ENCODE measurements at regions not wholly inside any gene's neighbourhood (a gene's known extent, or its start where the extent isn't known, plus 50 kb on each side); places are given as distances from the start of the nearest gene placed in this dataset.

- no peak overlapping the region for H3K27ac Mint-ChIP-seq
- H3K9me3 Mint-ChIP-seq = no peaks in the 10 kb centered on the region
- no peaks in the 10 kb centered on the region for H3K36me3 Mint-ChIP-seq (ENCODE audit: low read depth)
- no peak overlapping the region for H3K4me3 Mint-ChIP-seq (ENCODE audit: low read depth)
- intact Hi-C loops (cut with micrococcal nuclease) = no loop called here
- no peaks in the 10 kb centered on the region for H3K4me1 Mint-ChIP-seq (ENCODE audit: low read depth)
- DNase-seq (ENCODE audit: low spot score) = no peak
- no peaks in the 10 kb centered on the region for H3K27me3 Mint-ChIP-seq (ENCODE audit: low read depth)
These were observed 110.5 kb upstream of the KLF4 start for GRCh38 chr9:107600060-107600573.

DNA sequence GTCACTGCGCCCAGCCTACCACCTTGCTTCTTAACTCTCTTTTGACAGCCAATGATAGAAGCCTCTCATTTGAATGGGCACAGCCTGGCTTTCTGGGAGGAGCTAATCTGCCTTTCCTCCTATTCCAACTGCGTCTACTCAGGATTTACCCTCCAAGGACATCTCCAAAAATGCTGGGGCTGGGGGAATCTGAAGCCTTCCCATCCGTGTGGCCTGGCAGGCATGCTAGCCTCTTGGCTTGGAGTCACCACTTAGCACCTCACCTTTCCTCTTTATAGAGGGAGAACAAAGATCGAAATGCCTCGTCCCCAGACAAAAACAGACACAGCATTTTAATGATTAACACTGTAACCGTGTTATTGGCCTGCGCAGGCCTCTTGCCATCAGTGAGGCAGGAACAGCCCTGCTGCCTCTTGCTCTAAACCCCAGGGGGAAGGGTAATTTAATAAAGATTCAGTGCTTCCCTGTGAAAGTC, 108.2 kb upstream of the KLF4 start:
- Mint-ChIP-seq H3K9me3 (no peaks in the 10 kb centered on the region), H3K4me3 (ENCODE audit: low read depth) (no peak overlapping the region), H3K27me3 (ENCODE audit: low read depth) (no peaks in the 10 kb centered on the region), H3K4me1 (ENCODE audit: low read depth) (no peaks in the 10 kb centered on the region), H3K27ac (no peak overlapping the region), H3K36me3 (ENCODE audit: low read depth) (no peaks in the 10 kb centered on the region)
- DNase-seq (ENCODE audit: low spot score) = no peak
- intact Hi-C loops (cut with micrococcal nuclease) = no loop called here

DNA sequence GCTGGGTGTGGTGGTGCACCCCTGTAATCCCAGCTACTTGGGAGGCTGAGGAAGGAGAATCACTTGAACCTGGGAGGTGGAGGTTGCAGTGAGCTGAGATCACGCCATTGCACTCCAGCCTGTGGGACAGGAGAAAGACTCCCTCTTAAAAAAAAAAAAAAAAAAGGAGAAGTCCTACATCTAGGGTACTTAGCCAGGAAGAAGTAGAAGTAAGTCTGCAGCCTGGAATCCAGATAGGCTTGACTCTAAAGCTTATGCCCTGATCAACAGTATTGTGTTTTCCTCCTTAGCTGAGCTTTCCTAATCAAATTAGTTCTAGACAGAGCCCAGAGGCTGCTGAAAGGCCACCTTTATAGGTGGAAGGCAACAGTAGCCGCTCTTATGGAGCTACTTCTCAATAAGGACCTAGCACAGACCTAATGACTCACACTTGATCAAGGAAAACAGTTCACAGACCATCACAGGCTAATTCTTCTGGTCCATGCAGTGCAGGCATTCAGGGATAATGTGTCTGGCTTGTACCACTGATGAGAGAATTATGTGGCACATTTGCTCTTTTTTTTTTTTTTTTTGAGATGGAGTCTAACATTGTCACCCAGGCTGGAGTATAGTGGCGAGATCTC, 105.5 kb upstream of the KLF4 start:
- DNase-seq (ENCODE audit: low spot score) = no peak
- Mint-ChIP-seq H3K27ac (no peak overlapping the region), H3K4me3 (ENCODE audit: low read depth) (no peak overlapping the region), H3K36me3 (ENCODE audit: low read depth) (no peaks in the 10 kb centered on the region), H3K27me3 (ENCODE audit: low read depth) (no peaks in the 10 kb centered on the region), H3K4me1 (ENCODE audit: low read depth) (no peaks in the 10 kb centered on the region), H3K9me3 (no peaks in the 10 kb centered on the region)
- intact Hi-C loops (cut with micrococcal nuclease) = no loop called here

- no peaks in the 10 kb centered on the region for H3K4me1 Mint-ChIP-seq (ENCODE audit: low read depth)
These were observed 103.8 kb upstream of the KLF4 start for GRCh38 chr9:107593224-107593870.

DNA sequence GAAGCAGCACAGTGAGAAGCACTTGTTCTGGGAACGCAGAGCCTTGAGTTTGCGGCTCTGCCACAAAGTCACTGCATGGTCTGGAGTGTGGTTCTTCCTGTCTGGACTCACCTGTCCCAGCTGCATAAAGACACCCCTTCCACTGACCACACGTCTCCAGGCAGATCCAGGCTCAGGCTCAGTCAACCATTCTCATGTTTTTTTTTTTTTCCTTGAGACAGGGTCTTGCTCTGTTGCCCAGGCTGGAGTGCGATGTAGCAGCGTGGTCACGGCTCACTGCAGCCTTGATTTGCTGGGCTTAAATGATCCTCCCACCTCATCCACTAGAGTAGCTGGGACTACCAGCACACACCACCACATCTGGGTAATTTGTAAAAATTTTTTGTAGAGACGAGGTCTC, 102.9 kb upstream of the KLF4 start:
- Mint-ChIP-seq H3K36me3 (ENCODE audit: low read depth) (no peaks in the 10 kb centered on the region), H3K27me3 (ENCODE audit: low read depth) (no peaks in the 10 kb centered on the region), H3K4me1 (ENCODE audit: low read depth) (no peaks in the 10 kb centered on the region), H3K9me3 (no peaks in the 10 kb centered on the region), H3K27ac (no peak overlapping the region), H3K4me3 (ENCODE audit: low read depth) (no peak overlapping the region)
- DNase-seq (ENCODE audit: low spot score) = no peak
- intact Hi-C loops (cut with micrococcal nuclease) = no loop called here

More at GRCh38 chr9:107593224-107593870, 103.8 kb upstream of the KLF4 start:
- no peaks in the 10 kb centered on the region for H3K9me3 Mint-ChIP-seq
- H3K27me3 Mint-ChIP-seq (ENCODE audit: low read depth) = no peaks in the 10 kb centered on the region
- no peaks in the 10 kb centered on the region for H3K36me3 Mint-ChIP-seq (ENCODE audit: low read depth)
- no peak overlapping the region for H3K4me3 Mint-ChIP-seq (ENCODE audit: low read depth)
- no peak overlapping the region for H3K27ac Mint-ChIP-seq
- intact Hi-C loops (cut with micrococcal nuclease) = no loop called here
- DNase-seq (ENCODE audit: low spot score) = no peak

GRCh38 chr9:107591781-107592180, 102.2 kb upstream of the KLF4 start:
- no peaks in the 10 kb centered on the region for H3K36me3 Mint-ChIP-seq (ENCODE audit: low read depth)
- H3K27ac Mint-ChIP-seq = no peak overlapping the region
- DNase-seq (ENCODE audit: low spot score) = no peak
- no peaks in the 10 kb centered on the region for H3K4me1 Mint-ChIP-seq (ENCODE audit: low read depth)
- intact Hi-C loops (cut with micrococcal nuclease) = no loop called here
- H3K9me3 Mint-ChIP-seq = no peaks in the 10 kb centered on the region
- H3K27me3 Mint-ChIP-seq (ENCODE audit: low read depth) = no peaks in the 10 kb centered on the region
- H3K4me3 Mint-ChIP-seq (ENCODE audit: low read depth) = no peak overlapping the region

DNA sequence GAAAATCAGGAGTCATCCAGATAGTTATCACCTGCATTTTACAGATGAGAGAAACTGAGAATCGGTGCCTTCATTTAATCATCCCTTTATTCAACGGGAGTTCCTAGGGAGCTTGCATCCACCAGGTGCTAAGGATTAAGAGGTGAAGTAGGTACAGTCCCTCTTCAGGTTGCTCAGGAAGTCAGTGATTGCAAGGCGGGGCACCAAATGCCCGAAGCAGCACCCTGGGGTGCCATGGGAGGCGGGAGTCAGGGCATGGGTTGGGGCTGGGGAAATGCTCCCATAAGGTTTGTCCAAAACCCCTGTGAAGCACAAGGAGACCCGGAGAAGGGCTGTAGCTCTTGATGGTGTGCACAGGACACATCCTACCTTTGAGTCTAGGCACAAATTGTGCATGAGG, 98.8 kb upstream of the KLF4 start:
- no peaks in the 10 kb centered on the region for H3K9me3 Mint-ChIP-seq
- no peaks in the 10 kb centered on the region for H3K36me3 Mint-ChIP-seq (ENCODE audit: low read depth)
- no peaks in the 10 kb centered on the region for H3K4me1 Mint-ChIP-seq (ENCODE audit: low read depth)
- H3K4me3 Mint-ChIP-seq (ENCODE audit: low read depth) = no peak overlapping the region
- intact Hi-C loops (cut with micrococcal nuclease) = no loop called here
- no peak for DNase-seq (ENCODE audit: low spot score)
- H3K27me3 Mint-ChIP-seq (ENCODE audit: low read depth) = peaks cover 2% of the 10 kb centered on the region
- H3K27ac Mint-ChIP-seq = no peak overlapping the region

DNA sequence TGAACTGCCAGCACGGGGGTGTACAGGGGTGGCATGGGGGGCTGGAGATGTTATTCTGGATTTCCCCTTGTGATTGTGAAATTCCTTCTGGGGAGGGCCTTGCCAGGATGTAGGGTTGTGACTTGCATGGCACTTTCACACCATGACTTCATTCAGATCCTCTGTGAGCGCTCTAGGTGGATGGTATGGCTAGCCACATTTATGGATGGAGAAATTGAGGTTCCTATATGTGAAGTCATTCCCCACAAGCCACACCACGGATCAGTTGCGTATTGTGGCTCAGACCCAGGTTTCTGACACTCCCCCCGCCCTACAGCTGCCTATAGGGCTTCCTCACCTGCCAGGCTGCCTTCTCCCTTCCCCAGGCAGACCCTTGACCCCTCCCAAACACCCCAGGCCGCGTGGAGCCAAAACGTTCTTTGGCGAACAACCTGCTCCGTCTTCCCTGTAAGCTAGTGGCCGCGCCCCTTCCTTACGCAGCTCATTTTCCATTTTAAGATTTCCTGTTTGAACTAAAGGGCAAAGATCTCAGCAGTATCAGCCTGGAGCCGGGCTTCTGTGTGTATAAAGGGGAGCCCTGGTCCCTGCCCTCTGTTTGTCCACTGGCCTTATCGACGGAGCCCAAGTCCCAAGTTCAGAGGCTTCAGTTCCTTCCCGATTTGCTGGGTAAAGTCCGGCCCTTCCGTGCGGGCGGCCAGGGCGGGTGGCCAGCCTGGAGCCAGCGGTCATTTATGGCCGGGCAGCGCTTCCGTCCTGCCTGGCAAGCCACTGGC, 97.8 kb upstream of the KLF4 start:
- Mint-ChIP-seq H3K4me3 (ENCODE audit: low read depth) (no peak overlapping the region), H3K9me3 (no peaks in the 10 kb centered on the region), H3K27me3 (ENCODE audit: low read depth) (peaks cover 2% of the 10 kb centered on the region), H3K27ac (no peak overlapping the region), H3K4me1 (ENCODE audit: low read depth) (no peaks in the 10 kb centered on the region), H3K36me3 (ENCODE audit: low read depth) (no peaks in the 10 kb centered on the region)
- DNase-seq (ENCODE audit: low spot score) = no peak
- intact Hi-C loops (cut with micrococcal nuclease) = no loop called here

DNA sequence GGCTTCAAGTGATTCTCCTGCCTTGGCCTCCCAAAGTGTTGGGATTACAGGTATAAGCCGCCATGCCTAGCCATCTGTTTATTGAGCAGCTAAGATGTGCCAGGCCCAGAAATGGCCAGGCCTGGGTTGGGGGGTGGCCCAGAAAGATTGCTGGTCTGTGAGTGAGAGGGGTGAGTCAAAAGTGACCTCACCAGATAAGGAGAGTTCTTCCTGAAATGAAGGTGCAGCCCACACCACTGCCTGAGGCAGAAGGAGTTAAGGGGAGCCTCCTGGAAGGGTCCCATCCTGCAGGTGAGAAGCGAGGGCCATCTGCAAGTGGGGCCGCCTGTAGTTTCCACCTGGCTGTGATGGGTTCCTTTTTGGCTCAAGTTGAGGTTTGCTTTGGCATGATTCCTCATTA, 96.9 kb upstream of the KLF4 start:
- Mint-ChIP-seq H3K36me3 (ENCODE audit: low read depth) (no peaks in the 10 kb centered on the region), H3K27me3 (ENCODE audit: low read depth) (peaks cover 2% of the 10 kb centered on the region), H3K9me3 (no peaks in the 10 kb centered on the region), H3K4me3 (ENCODE audit: low read depth) (no peak overlapping the region), H3K4me1 (ENCODE audit: low read depth) (no peaks in the 10 kb centered on the region), H3K27ac (no peak overlapping the region)
- intact Hi-C loops (cut with micrococcal nuclease) = no loop called here
- DNase-seq (ENCODE audit: low spot score) = no peak

DNA sequence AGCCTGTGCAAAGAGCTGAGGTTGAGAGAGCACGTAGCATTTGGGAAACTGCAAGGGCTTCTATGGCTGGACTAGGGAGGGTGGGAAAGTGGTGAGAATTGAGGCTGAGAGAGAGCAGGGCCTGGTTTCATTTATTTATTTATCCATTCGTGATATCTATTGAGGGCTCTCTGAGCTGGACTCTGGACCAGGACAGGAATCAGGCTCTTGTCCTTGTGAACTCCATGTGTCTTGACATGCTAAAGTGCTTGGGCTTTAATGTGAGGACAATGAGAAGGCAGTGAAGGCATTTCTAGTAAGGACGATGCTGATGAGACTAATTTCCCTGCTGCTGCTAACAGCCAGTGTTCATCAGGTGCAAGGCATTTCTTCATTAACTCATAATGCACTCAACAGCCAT, 95.9 kb upstream of the KLF4 start:
- no peaks in the 10 kb centered on the region for H3K9me3 Mint-ChIP-seq
- H3K4me1 Mint-ChIP-seq (ENCODE audit: low read depth) = no peaks in the 10 kb centered on the region
- intact Hi-C loops (cut with micrococcal nuclease) = no loop called here
- no peak overlapping the region for H3K4me3 Mint-ChIP-seq (ENCODE audit: low read depth)
- DNase-seq (ENCODE audit: low spot score) = no peak
- H3K27me3 Mint-ChIP-seq (ENCODE audit: low read depth) = peaks cover 2% of the 10 kb centered on the region
- no peak overlapping the region for H3K27ac Mint-ChIP-seq
- no peaks in the 10 kb centered on the region for H3K36me3 Mint-ChIP-seq (ENCODE audit: low read depth)

GRCh38 chr9:107584944-107585343, 95.4 kb upstream of the KLF4 start:
- Mint-ChIP-seq H3K9me3 (no peaks in the 10 kb centered on the region), H3K4me1 (ENCODE audit: low read depth) (no peaks in the 10 kb centered on the region), H3K27me3 (ENCODE audit: low read depth) (peaks cover 2% of the 10 kb centered on the region), H3K4me3 (ENCODE audit: low read depth) (no peak overlapping the region), H3K36me3 (ENCODE audit: low read depth) (no peaks in the 10 kb centered on the region), H3K27ac (no peak overlapping the region)
- intact Hi-C loops (cut with micrococcal nuclease) = no loop called here
- DNase-seq (ENCODE audit: low spot score) = no peak

- Mint-ChIP-seq H3K27ac (no peak overlapping the region), H3K4me3 (ENCODE audit: low read depth) (no peak overlapping the region), H3K27me3 (ENCODE audit: low read depth) (peaks cover 2% of the 10 kb centered on the region), H3K4me1 (ENCODE audit: low read depth) (no peaks in the 10 kb centered on the region), H3K9me3 (no peaks in the 10 kb centered on the region), H3K36me3 (ENCODE audit: low read depth) (no peaks in the 10 kb centered on the region)
- no peak for DNase-seq (ENCODE audit: low spot score)
- intact Hi-C loops (cut with micrococcal nuclease) = no loop called here
These were observed 94.6 kb upstream of the KLF4 start for GRCh38 chr9:107584186-107584585.

DNA sequence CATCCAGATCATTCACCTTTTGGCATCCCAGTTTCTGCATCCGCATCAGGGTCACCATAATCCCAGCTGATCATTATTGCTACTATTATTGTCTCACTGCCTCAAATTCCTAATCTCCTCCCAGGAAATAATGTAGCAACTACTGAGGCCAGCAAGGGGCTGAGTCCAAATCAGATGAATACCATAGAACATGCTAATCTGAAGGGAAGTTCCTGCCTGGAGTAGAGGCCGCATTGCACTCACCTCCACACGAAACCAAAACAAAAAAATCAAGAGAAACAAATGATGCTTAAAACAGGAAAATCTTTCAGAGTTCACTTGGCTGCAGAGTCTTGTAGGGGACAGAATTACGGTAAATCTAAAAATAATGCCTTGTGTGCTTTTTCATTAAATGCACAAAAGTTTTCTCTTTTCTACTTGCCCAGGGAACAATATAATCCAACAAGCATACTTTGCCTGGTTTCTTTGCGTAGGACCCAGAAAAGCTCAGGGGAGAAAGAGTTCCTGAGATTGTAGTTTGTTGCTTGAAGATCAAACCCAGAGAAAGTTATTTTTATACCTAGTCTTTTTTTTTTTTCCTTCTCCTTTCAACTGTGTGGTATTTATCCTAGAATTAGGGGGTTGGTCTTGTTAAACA, 87.7 kb upstream of the KLF4 start:
- H3K4me1 Mint-ChIP-seq (ENCODE audit: low read depth) = no peaks in the 10 kb centered on the region
- H3K27me3 Mint-ChIP-seq (ENCODE audit: low read depth) = no peaks in the 10 kb centered on the region
- no peaks in the 10 kb centered on the region for H3K9me3 Mint-ChIP-seq
- no peak overlapping the region for H3K4me3 Mint-ChIP-seq (ENCODE audit: low read depth)
- no peak for DNase-seq (ENCODE audit: low spot score)
- no peaks in the 10 kb centered on the region for H3K36me3 Mint-ChIP-seq (ENCODE audit: low read depth)
- intact Hi-C loops (cut with micrococcal nuclease) = no loop called here
- no peak overlapping the region for H3K27ac Mint-ChIP-seq
